ENCODE measurements at regions not wholly inside any gene's neighbourhood (a gene's known extent, or its start where the extent isn't known, plus 50 kb on each side); places are given as distances from the start of the nearest gene placed in this dataset.

GRCh38 chr7:25557930-25558329 is 329.6 kb upstream of the NPVF start:
- Mint-ChIP-seq H3K9me3 (ENCODE audit: unreplicated experiment) (no peaks in the 10 kb centered on the region), H3K27me3 (ENCODE audit: unreplicated experiment) (no peaks in the 10 kb centered on the region), H3K4me3 (ENCODE audit: unreplicated experiment) (no peak overlapping the region), H3K36me3 (ENCODE audit: low read depth, unreplicated experiment) (no peaks in the 10 kb centered on the region), H3K27ac (ENCODE audit: unreplicated experiment) (no peak overlapping the region), H3K4me1 (ENCODE audit: unreplicated experiment) (peaks cover 12% of the 10 kb centered on the region)
- no peak for TF ChIP-seq CTCF (IDR thresholded peaks at IDR 0.05; ENCODE audit: unreplicated experiment)
- no peak for DNase-seq (ENCODE audit: low spot score)

GRCh38 chr7:25558605-25559004 is 330.3 kb upstream of the NPVF start:
- peaks cover 12% of the 10 kb centered on the region for H3K4me1 Mint-ChIP-seq (ENCODE audit: unreplicated experiment)
- no peak for DNase-seq (ENCODE audit: low spot score)
- H3K27me3 Mint-ChIP-seq (ENCODE audit: unreplicated experiment): no peaks in the 10 kb centered on the region
- no peak overlapping the region for H3K27ac Mint-ChIP-seq (ENCODE audit: unreplicated experiment)
- TF ChIP-seq CTCF (IDR thresholded peaks at IDR 0.05; ENCODE audit: unreplicated experiment): no peak
- no peaks in the 10 kb centered on the region for H3K9me3 Mint-ChIP-seq (ENCODE audit: unreplicated experiment)
- no peak overlapping the region for H3K4me3 Mint-ChIP-seq (ENCODE audit: unreplicated experiment)
- H3K36me3 Mint-ChIP-seq (ENCODE audit: low read depth, unreplicated experiment): no peaks in the 10 kb centered on the region

GRCh38 chr7:25559581-25560367 is 331.5 kb upstream of the NPVF start:
- peaks cover 2% of the 10 kb centered on the region for H3K27me3 Mint-ChIP-seq (ENCODE audit: unreplicated experiment)
- H3K4me1 Mint-ChIP-seq (ENCODE audit: unreplicated experiment): peaks cover 16% of the 10 kb centered on the region
- no peak for TF ChIP-seq CTCF (IDR thresholded peaks at IDR 0.05; ENCODE audit: unreplicated experiment)
- DNase-seq (ENCODE audit: low spot score): no peak
- no peak overlapping the region for H3K4me3 Mint-ChIP-seq (ENCODE audit: unreplicated experiment)
- H3K27ac Mint-ChIP-seq (ENCODE audit: unreplicated experiment): no peak overlapping the region
- no peaks in the 10 kb centered on the region for H3K36me3 Mint-ChIP-seq (ENCODE audit: low read depth, unreplicated experiment)
- no peaks in the 10 kb centered on the region for H3K9me3 Mint-ChIP-seq (ENCODE audit: unreplicated experiment)

GRCh38 chr7:25562673-25563182 is 334.4 kb upstream of the NPVF start:
- TF ChIP-seq CTCF (IDR thresholded peaks at IDR 0.05; ENCODE audit: unreplicated experiment): no peak
- no peak overlapping the region for H3K27ac Mint-ChIP-seq (ENCODE audit: unreplicated experiment)
- H3K4me3 Mint-ChIP-seq (ENCODE audit: unreplicated experiment): no peak overlapping the region
- peaks cover 16% of the 10 kb centered on the region for H3K4me1 Mint-ChIP-seq (ENCODE audit: unreplicated experiment)
- no peaks in the 10 kb centered on the region for H3K36me3 Mint-ChIP-seq (ENCODE audit: low read depth, unreplicated experiment)
- no peaks in the 10 kb centered on the region for H3K9me3 Mint-ChIP-seq (ENCODE audit: unreplicated experiment)
- peaks cover 2% of the 10 kb centered on the region for H3K27me3 Mint-ChIP-seq (ENCODE audit: unreplicated experiment)
- no peak for DNase-seq (ENCODE audit: low spot score)

- Mint-ChIP-seq H3K36me3 (ENCODE audit: low read depth, unreplicated experiment) (no peaks in the 10 kb centered on the region), H3K27ac (ENCODE audit: unreplicated experiment) (no peak overlapping the region), H3K4me3 (ENCODE audit: unreplicated experiment) (no peak overlapping the region), H3K4me1 (ENCODE audit: unreplicated experiment) (peaks cover 16% of the 10 kb centered on the region), H3K27me3 (ENCODE audit: unreplicated experiment) (peaks cover 2% of the 10 kb centered on the region), H3K9me3 (ENCODE audit: unreplicated experiment) (no peaks in the 10 kb centered on the region)
- TF ChIP-seq CTCF (IDR thresholded peaks at IDR 0.05; ENCODE audit: unreplicated experiment): no peak
- no peak for DNase-seq (ENCODE audit: low spot score)
Measured at GRCh38 chr7:25565002-25565401, 336.7 kb upstream of the NPVF start.
